ENCODE measurements at regions not wholly inside any gene's neighbourhood (a gene's known extent, or its start where the extent isn't known, plus 50 kb on each side); places are given as distances from the start of the nearest gene placed in this dataset.

GRCh38 chr6:126167726-126168125 lies 172.2 kb upstream of the CENPW start:
- Histone ChIP-seq H3K79me2 (ENCODE audit: insufficient read depth, low read length) (no peaks in the 10 kb centered on the region), H4K20me1 (ENCODE audit: insufficient read depth, low read length) (no peaks in the 10 kb centered on the region), H3K4me1 (ENCODE audit: insufficient read depth, low read length, severe bottlenecking) (no peaks in the 10 kb centered on the region), H3K27me3 (ENCODE audit: insufficient read depth, low read length) (no peaks in the 10 kb centered on the region), H3F3A (ENCODE audit: insufficient read depth, low read length) (no peaks in the 10 kb centered on the region), H3K9me2 (ENCODE audit: low read depth, low read length) (no peaks in the 10 kb centered on the region), H3K9me3 (ENCODE audit: low read length) (no peaks in the 10 kb centered on the region), H3K4me3 (ENCODE audit: low read depth, low read length, poor library complexity, severe bottlenecking) (no peak overlapping the region), H3K27ac (ENCODE audit: low read depth, low read length, poor library complexity, severe bottlenecking) (no peak overlapping the region), H2AFZ (ENCODE audit: low read length) (no peak overlapping the region), H3K36me3 (ENCODE audit: insufficient read depth, low read length) (no peaks in the 10 kb centered on the region), H3K4me2 (ENCODE audit: low read length) (no peak overlapping the region), H3K9ac (ENCODE audit: low read length) (no peak overlapping the region)
- TF ChIP-seq CTCF (IDR thresholded peaks at IDR 0.05; ENCODE audit: low read length) (no peak), EZH2 (IDR thresholded peaks at IDR 0.05; ENCODE audit: borderline replicate concordance, low read length) (no peak)

- no peaks in the 10 kb centered on the region for H3K9me3 ChIP-seq (ENCODE audit: low read length)
- H3K27ac ChIP-seq (ENCODE audit: low read depth, low read length, poor library complexity, severe bottlenecking), result no peak overlapping the region
- no peak overlapping the region for H3K4me2 ChIP-seq (ENCODE audit: low read length)
- no peak overlapping the region for H3K9ac ChIP-seq (ENCODE audit: low read length)
- H3K4me3 ChIP-seq (ENCODE audit: low read depth, low read length, poor library complexity, severe bottlenecking), result no peak overlapping the region
- H2AFZ ChIP-seq (ENCODE audit: low read length), result no peak overlapping the region
- no peaks in the 10 kb centered on the region for H3K9me2 ChIP-seq (ENCODE audit: low read depth, low read length)
- no peaks in the 10 kb centered on the region for H3K27me3 ChIP-seq (ENCODE audit: insufficient read depth, low read length)
- no peaks in the 10 kb centered on the region for H3F3A ChIP-seq (ENCODE audit: insufficient read depth, low read length)
- no peaks in the 10 kb centered on the region for H3K36me3 ChIP-seq (ENCODE audit: insufficient read depth, low read length)
- H3K4me1 ChIP-seq (ENCODE audit: insufficient read depth, low read length, severe bottlenecking), result no peaks in the 10 kb centered on the region
- H3K79me2 ChIP-seq (ENCODE audit: insufficient read depth, low read length), result no peaks in the 10 kb centered on the region
- no peaks in the 10 kb centered on the region for H4K20me1 ChIP-seq (ENCODE audit: insufficient read depth, low read length)
- no peak for TF ChIP-seq CTCF (IDR thresholded peaks at IDR 0.05; ENCODE audit: low read length)
- no peak for TF ChIP-seq EZH2 (IDR thresholded peaks at IDR 0.05; ENCODE audit: borderline replicate concordance, low read length)
These were observed 169.5 kb upstream of the CENPW start for GRCh38 chr6:126170433-126170832.

- no peaks in the 10 kb centered on the region for H3F3A ChIP-seq (ENCODE audit: insufficient read depth, low read length)
- H3K4me3 ChIP-seq (ENCODE audit: low read depth, low read length, poor library complexity, severe bottlenecking), result no peak overlapping the region
- H3K27me3 ChIP-seq (ENCODE audit: insufficient read depth, low read length), result no peaks in the 10 kb centered on the region
- H3K9me3 ChIP-seq (ENCODE audit: low read length), result no peaks in the 10 kb centered on the region
- no peaks in the 10 kb centered on the region for H3K36me3 ChIP-seq (ENCODE audit: insufficient read depth, low read length)
- no peak overlapping the region for H3K4me2 ChIP-seq (ENCODE audit: low read length)
- no peak overlapping the region for H3K9ac ChIP-seq (ENCODE audit: low read length)
- H4K20me1 ChIP-seq (ENCODE audit: insufficient read depth, low read length), result no peaks in the 10 kb centered on the region
- no peaks in the 10 kb centered on the region for H3K9me2 ChIP-seq (ENCODE audit: low read depth, low read length)
- no peaks in the 10 kb centered on the region for H3K79me2 ChIP-seq (ENCODE audit: insufficient read depth, low read length)
- no peaks in the 10 kb centered on the region for H3K4me1 ChIP-seq (ENCODE audit: insufficient read depth, low read length, severe bottlenecking)
- TF ChIP-seq EZH2 (IDR thresholded peaks at IDR 0.05; ENCODE audit: borderline replicate concordance, low read length), result no peak
- peak; percentile 73 for TF ChIP-seq CTCF (IDR thresholded peaks at IDR 0.05; ENCODE audit: low read length)
- no peak overlapping the region for H2AFZ ChIP-seq (ENCODE audit: low read length)
- no peak overlapping the region for H3K27ac ChIP-seq (ENCODE audit: low read depth, low read length, poor library complexity, severe bottlenecking)
These were observed 168.9 kb upstream of the CENPW start for GRCh38 chr6:126170978-126171382.

All from OCI-LY1 (cell line).